Esophagus muscularis mucosa (tissue), 4 donors: ENCODE measurements at regions not wholly inside any gene's neighbourhood (a gene's known extent, or its start where the extent isn't known, plus 50 kb on each side); places are given as distances from the start of the nearest gene placed in this dataset.

Experiments
- DNase-seq: peaks from one replicate; pipeline ENCODE4 v3.0.0-alpha.2; 2017; ENCODE audit errors: extremely low spot score
- H3K27ac ChIP-seq, 4 donors: fragments of 200-600 bp; sonication (generic); replicated peaks in 1 of 4; 1 replicate in 3 of 4; 2 replicates in 1 of 4; pipeline ENCODE4 v1.5.1; 2016 to 2019; ENCODE audit warnings: mild to moderate bottlenecking in 1 of 4
- H3K27me3 ChIP-seq, 4 donors: fragments of 200-600 bp; sonication (generic); one replicate each; pipeline versions ENCODE4 v1.5.1 to v1.6.0; 2016 to 2019
- H3K36me3 ChIP-seq, 4 donors: fragments of 200-600 bp; sonication (generic); one replicate each; pipeline ENCODE4 v1.5.1; 2016 to 2019
- H3K4me1 ChIP-seq, 4 donors: fragments of 200-600 bp; sonication (generic); one replicate each; pipeline ENCODE4 v1.5.1; 2016 to 2019
- H3K4me3 ChIP-seq, 4 donors: fragments of 200-600 bp; sonication (generic); 1 replicate in 2 of 4; 2 replicates in 2 of 4; pipeline ENCODE4 v1.5.1; 2016 to 2019; ENCODE audit warnings: mild to moderate bottlenecking in 4 of 4, moderate library complexity in 1 of 4
- H3K9me3 ChIP-seq, 4 donors: fragments of 200-600 bp; sonication (generic); 1 replicate in 3 of 4; 2 replicates in 1 of 4; pipeline ENCODE4 v1.5.1; 2016 to 2019
- CTCF ChIP-seq, 3 experiments: fragments of 200-600 bp in 2 of 3; fragments of 450-650 bp in 1 of 3; sonication (generic) in 2 of 3; IDR thresholded peaks; one replicate each; pipeline ENCODE4 v1.5.1; 2017 to 2019; ENCODE audit warnings: antibody characterized with exemption in 3 of 3, mild to moderate bottlenecking in 2 of 3, moderate library complexity in 1 of 3
- EP300 ChIP-seq: sonication (generic); formaldehyde crosslinking; IDR thresholded peaks from one replicate; pipeline ENCODE4 v1.6.1; 2017; ENCODE audit warnings: antibody characterized with exemption
- POLR2A ChIP-seq: fragments of 450-650 bp; IDR thresholded peaks from one replicate; pipeline ENCODE4 v1.6.1; 2017; ENCODE audit warnings: antibody characterized with exemption, moderate library complexity, mild to moderate bottlenecking, low read depth
- POLR2AphosphoS5 ChIP-seq, 2 donors: sonication (generic); formaldehyde crosslinking; IDR thresholded peaks; one replicate each; pipeline ENCODE4 v1.6.1; 2017; ENCODE audit warnings: antibody characterized with exemption in 2 of 2
- WGBS: methylation state at CpG from one replicate; pipeline ENCODE4 v1.1.5; 2018; 5-methylcytosine and 5-hydroxymethylcytosine counted together
- intact Hi-C: fragments of 100-400 bp; cut with DNase I; formaldehyde crosslinking; loops from one replicate; pipeline ENCODE4 v1.15.1; 2023

GRCh38 chr12:38985961-38986360 lies 80.6 kb upstream of the CPNE8 start:
- no peaks in the 10 kb centered on the region for H3K27me3 ChIP-seq
- WGBS, result 88% methylated on average over 1 of the region's 1 CpG

GRCh38 chr12:38984388-38984787 lies 79.0 kb upstream of the CPNE8 start:
- no peak for DNase-seq
- H3K36me3 ChIP-seq, result no peaks in the 10 kb centered on the region
- H3K4me3 ChIP-seq, result no peak overlapping the region
- no peak overlapping the region for H3K27ac ChIP-seq
- intact Hi-C loops, result no loop called here
- TF ChIP-seq POLR2AphosphoS5 (IDR thresholded peaks at IDR 0.05), result no peak
- TF ChIP-seq CTCF (IDR thresholded peaks at IDR 0.05), result no peak
- TF ChIP-seq POLR2A, result no peak
- no peak for TF ChIP-seq EP300
- no peaks in the 10 kb centered on the region for H3K27me3 ChIP-seq
- peaks cover 0 to 23% (median 14%) of the 10 kb centered on the region in 4 donors for H3K9me3 ChIP-seq
- H3K4me1 ChIP-seq, result no peaks in the 10 kb centered on the region
- 97% methylated on average over 1 of the region's 1 CpG for WGBS

More at GRCh38 chr12:38985961-38986360, 80.6 kb upstream of the CPNE8 start:
- DNase-seq, result no peak
- Histone ChIP-seq H3K4me3 (no peak overlapping the region), H3K9me3 (peaks cover 0 to 23% (median 14%) of the 10 kb centered on the region in 4 donors), H3K4me1 (no peaks in the 10 kb centered on the region), H3K36me3 (no peaks in the 10 kb centered on the region), H3K27ac (no peak overlapping the region)
- intact Hi-C loops, result no loop called here
- TF ChIP-seq POLR2AphosphoS5 (IDR thresholded peaks at IDR 0.05) (no peak), CTCF (IDR thresholded peaks at IDR 0.05) (no peak), POLR2A (no peak), EP300 (no peak)

- Histone ChIP-seq H3K9me3 (peaks cover 0 to 23% (median 14%) of the 10 kb centered on the region in 4 donors), H3K36me3 (no peaks in the 10 kb centered on the region), H3K4me3 (no peak overlapping the region), H3K4me1 (no peaks in the 10 kb centered on the region), H3K27me3 (no peaks in the 10 kb centered on the region), H3K27ac (no peak overlapping the region)
- no peak for DNase-seq
- WGBS, result 74% methylated on average over 6 of the region's 6 CpGs
- TF ChIP-seq POLR2A (no peak), EP300 (no peak), CTCF (IDR thresholded peaks at IDR 0.05) (no peak), POLR2AphosphoS5 (IDR thresholded peaks at IDR 0.05) (no peak)
- intact Hi-C loops, result no loop called here
These were observed 77.8 kb upstream of the CPNE8 start for GRCh38 chr12:38983117-38983571.

GRCh38 chr12:38977132-38977531 lies 71.7 kb upstream of the CPNE8 start:
- H3K36me3 ChIP-seq, result no peaks in the 10 kb centered on the region
- H3K27ac ChIP-seq, result no peak overlapping the region
- DNase-seq, result no peak
- 47% methylated on average over 1 of the region's 1 CpG for WGBS
- intact Hi-C loops, result no loop called here
- no peaks in the 10 kb centered on the region for H3K27me3 ChIP-seq
- H3K4me3 ChIP-seq, result no peak overlapping the region
- TF ChIP-seq EP300, result no peak
- TF ChIP-seq POLR2A, result no peak
- TF ChIP-seq CTCF (IDR thresholded peaks at IDR 0.05), result no peak
- no peak for TF ChIP-seq POLR2AphosphoS5 (IDR thresholded peaks at IDR 0.05)
- H3K9me3 ChIP-seq, result no peaks in the 10 kb centered on the region
- no peaks in the 10 kb centered on the region for H3K4me1 ChIP-seq

- Histone ChIP-seq H3K27ac (no peak overlapping the region), H3K4me3 (no peak overlapping the region), H3K36me3 (no peaks in the 10 kb centered on the region), H3K9me3 (no peaks in the 10 kb centered on the region), H3K27me3 (no peaks in the 10 kb centered on the region), H3K4me1 (no peaks in the 10 kb centered on the region)
- DNase-seq, result no peak
- TF ChIP-seq EP300 (no peak), POLR2A (no peak), CTCF (IDR thresholded peaks at IDR 0.05) (no peak)
- 93% methylated on average over 2 of the region's 2 CpGs for WGBS
- intact Hi-C loops, result no loop called here
These were observed 64.3 kb upstream of the CPNE8 start for GRCh38 chr12:38969706-38970105.
